AG04449 (cell line): ENCODE measurements at regions not wholly inside any gene's neighbourhood (a gene's known extent, or its start where the extent isn't known, plus 50 kb on each side); places are given as distances from the start of the nearest gene placed in this dataset.

Experiments
- CTCF ChIA-PET: fragments of 350-600 bp; formaldehyde crosslinking; extraction: SDS; loops from one replicate; lab custom pipeline; 2021; ENCODE audit warnings: antibody characterized with exemption; lab: Yijun Ruan, JAX
- POLR2A ChIA-PET: fragments of 400-600, 350-600 bp; formaldehyde crosslinking; extraction: SDS; loops from one replicate; lab custom pipeline; 2020; ENCODE audit warnings: antibody characterized with exemption, inconsistent platforms; lab: Yijun Ruan, JAX
- DNase-seq: peaks from one replicate; pipeline ENCODE4 v3.0.0-alpha.2; 2010; ENCODE audit warnings: low read depth, low spot score
- H3K4me3 ChIP-seq: 2 replicates; pipeline ENCODE4 v1.5.1; 2011; ENCODE audit warnings: low read depth, mild to moderate bottlenecking, control low read depth, low read length
- CTCF ChIP-seq: IDR thresholded peaks from one replicate; pipeline ENCODE4 v1.5.1; 2011; ENCODE audit warnings: mild to moderate bottlenecking, moderate library complexity, low read length, control low read depth, inconsistent platforms; ENCODE audit not compliant: insufficient read depth; ENCODE audit errors: missing control alignments

DNA sequence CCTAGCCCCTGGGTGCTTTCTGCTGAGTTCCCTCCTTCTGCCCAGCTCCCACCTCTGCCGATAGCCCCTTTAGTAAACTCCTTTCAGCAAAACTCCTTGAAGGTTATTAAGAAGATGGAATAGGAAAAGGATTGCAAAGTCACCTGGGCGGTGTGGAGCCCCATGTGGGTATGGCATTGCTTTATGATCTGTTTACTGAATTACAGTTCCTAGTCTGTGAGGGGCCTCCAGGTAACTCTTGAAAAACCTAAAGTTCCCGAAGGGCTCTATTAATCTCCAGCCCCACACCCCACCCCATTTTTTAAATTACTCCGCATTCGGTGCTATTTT lies 116.9 kb upstream of the UXS1 start:
- ChIA-PET POLR2A (no interaction called here), CTCF (no interaction called here)
- no peak for DNase-seq
- no peak for TF ChIP-seq CTCF
- no peak overlapping the region for H3K4me3 ChIP-seq

DNA sequence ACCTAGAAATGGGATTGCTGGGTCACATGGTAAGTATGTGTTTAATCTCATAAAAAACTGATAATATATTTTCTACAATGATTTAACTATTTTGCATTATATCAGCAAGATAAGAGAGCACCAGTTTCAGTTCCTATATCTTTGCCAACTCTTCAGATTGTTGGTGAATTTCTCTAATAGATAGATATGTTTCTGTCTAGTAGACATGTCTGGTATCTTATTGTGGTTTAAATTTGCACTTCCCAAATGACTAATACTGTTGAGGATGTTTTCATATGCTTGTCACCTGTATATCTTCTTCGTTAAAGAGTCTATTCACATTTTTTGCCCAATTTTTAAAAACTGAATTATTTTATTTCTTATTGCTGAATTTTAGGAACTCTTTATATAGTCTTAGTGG lies 113.8 kb upstream of the UXS1 start:
- TF ChIP-seq CTCF: no peak
- ChIA-PET POLR2A (no interaction called here), CTCF (no interaction called here)
- no peak overlapping the region for H3K4me3 ChIP-seq
- no peak for DNase-seq

- no peak overlapping the region for H3K4me3 ChIP-seq
- ChIA-PET POLR2A (no interaction called here), CTCF (no interaction called here)
- no peak for TF ChIP-seq CTCF
- no peak for DNase-seq
These were observed 112.3 kb upstream of the UXS1 start for GRCh38 chr2:106306387-106306786.

- no peak for DNase-seq
- ChIA-PET CTCF (no interaction called here), POLR2A (no interaction called here)
- no peak for TF ChIP-seq CTCF
- no peak overlapping the region for H3K4me3 ChIP-seq
These were observed 110.6 kb upstream of the UXS1 start for GRCh38 chr2:106304612-106305184.

DNA sequence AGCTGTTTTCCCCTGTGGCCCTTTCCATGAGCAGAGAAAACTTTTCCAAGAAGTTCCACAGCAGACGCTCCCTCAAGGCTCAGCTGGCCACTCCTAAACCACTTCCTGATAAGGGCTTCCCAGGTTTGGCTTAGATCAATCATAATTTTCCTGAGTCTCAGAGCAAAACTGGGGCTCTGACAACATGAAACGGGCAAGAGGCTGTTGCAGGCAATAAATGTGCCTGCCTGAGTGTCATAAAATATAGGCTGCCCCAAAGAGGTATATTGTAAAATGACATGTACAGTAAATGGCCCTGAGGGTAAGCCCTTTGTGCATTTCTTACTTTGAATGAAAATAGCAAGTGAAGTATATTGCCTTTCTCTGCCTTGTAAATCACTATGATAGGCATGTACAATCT lies 105.6 kb upstream of the UXS1 start:
- TF ChIP-seq CTCF: no peak
- H3K4me3 ChIP-seq: no peak overlapping the region
- ChIA-PET POLR2A (no interaction called here), CTCF (no interaction called here)
- DNase-seq: no peak

DNA sequence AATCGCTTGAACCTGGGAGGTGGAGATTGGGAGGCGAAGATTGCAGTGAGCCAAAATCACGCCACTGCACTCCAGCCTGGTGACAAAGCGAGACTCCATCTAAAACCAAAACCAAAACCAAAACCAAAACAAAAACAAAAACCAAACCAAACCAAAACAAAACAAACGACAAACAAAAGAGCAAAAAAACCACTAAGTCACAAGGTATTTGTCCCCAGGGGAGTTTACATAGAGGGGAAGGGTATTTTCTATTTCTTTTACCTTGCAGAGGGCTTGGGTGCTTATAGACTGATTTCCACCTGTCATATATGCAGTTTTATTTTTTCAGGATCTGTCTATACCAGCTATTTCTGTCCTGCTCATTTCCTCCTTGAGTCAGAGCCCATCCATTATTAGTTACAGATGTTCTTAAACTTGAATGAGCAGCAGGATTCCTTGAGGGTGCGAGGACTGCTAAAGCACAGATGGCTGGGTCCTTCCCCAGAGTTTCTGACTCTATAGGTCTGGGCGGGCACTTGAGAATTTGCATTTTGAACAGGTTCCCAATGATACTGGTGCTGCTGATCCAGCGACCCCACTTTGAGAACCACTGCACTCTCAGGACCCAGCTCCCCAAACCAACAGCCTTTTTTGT lies 102.2 kb upstream of the UXS1 start:
- DNase-seq: no peak
- POLR2A ChIA-PET: no interaction called here
- H3K4me3 ChIP-seq: no peak overlapping the region
- CTCF ChIA-PET: no interaction called here
- no peak for TF ChIP-seq CTCF
